ENCODE measurements at regions not wholly inside any gene's neighbourhood (a gene's known extent, or its start where the extent isn't known, plus 50 kb on each side); places are given as distances from the start of the nearest gene placed in this dataset.

GRCh38 chr20:58150772-58151171, 77.7 kb downstream of the ANKRD60 start:
- ChIA-PET POLR2A (no interaction called here), CTCF (no interaction called here)
- H3K9me3 ChIP-seq, result peaks cover 6% of the 10 kb centered on the region; the same call in 2 of the 3 replicates
- FAIRE-seq, result no peak
- H3K4me3 ChIP-seq, result no peak overlapping the region
- no peaks in the 10 kb centered on the region for H3K4me1 ChIP-seq
- H3K27ac ChIP-seq, result no peak overlapping the region
- 81% methylated on average over 31 of the region's 31 CpGs for WGBS (ENCODE audit: missing lambda C conversion rate)
- no peak overlapping the region for H3K4me2 ChIP-seq
- no peak for ATAC-seq
- TF ChIP-seq ATOH8 (CRISPR knock-in tag; IDR thresholded peaks at IDR 0.05; ENCODE audit: low read depth) (no peak), CHD2 (IDR thresholded peaks at IDR 0.05; ENCODE audit: low read length, partially characterized antibody) (no peak), E2F6 (IDR thresholded peaks at IDR 0.05; ENCODE audit: borderline replicate concordance, low read depth) (no peak), EHMT2 (IDR thresholded peaks at IDR 0.05; ENCODE audit: low read depth) (no peak), HOXB13 (CRISPR knock-in tag; IDR thresholded peaks at IDR 0.05; ENCODE audit: low read depth) (no peak), REST (IDR thresholded peaks at IDR 0.05) (no peak), RARB (CRISPR knock-in tag; IDR thresholded peaks at IDR 0.05) (no peak), CTCF (IDR thresholded peaks at IDR 0.05) (no peak), HEYL (CRISPR knock-in tag; IDR thresholded peaks at IDR 0.05) (no peak), EHF (CRISPR knock-in tag; IDR thresholded peaks at IDR 0.05) (no peak), BCL3 (IDR thresholded peaks at IDR 0.05) (no peak), TP53 (CRISPR knock-in tag; IDR thresholded peaks at IDR 0.05) (no peak), ELK1 (IDR thresholded peaks at IDR 0.05; ENCODE audit: low read depth, low read length) (no peak), USF2 (IDR thresholded peaks at IDR 0.05) (no peak), EP300 (IDR thresholded peaks at IDR 0.05) (no peak), HOXB5 (CRISPR knock-in tag; IDR thresholded peaks at IDR 0.05) (no peak), CBX8 (IDR thresholded peaks at IDR 0.05) (no peak), GATA3 (IDR thresholded peaks at IDR 0.05; ENCODE audit: borderline replicate concordance) (no peak)
- no peak for DNase-seq (ENCODE audit: low read depth in 1 of 2, low spot score in 1 of 2)

Data from A549 (cell line).